Chondrocyte (in vitro differentiated cells): ENCODE measurements at regions not wholly inside any gene's neighbourhood (a gene's known extent, or its start where the extent isn't known, plus 50 kb on each side); places are given as distances from the start of the nearest gene placed in this dataset.

Source experiments
- DNase-seq: peaks from one replicate; pipeline ENCODE4 v3.0.0; 2021; ENCODE audit warnings: mixed read lengths, low spot score
- H3K27ac Mint-ChIP-seq: one replicate; pipeline ENCODE4 v1.8.0; 2021; ENCODE audit warnings: mild to moderate bottlenecking, moderate library complexity, mixed read lengths; ENCODE audit not compliant: unreplicated experiment
- H3K27me3 Mint-ChIP-seq: 2 replicates; pipeline ENCODE4 v1.8.0; 2021; ENCODE audit warnings: low read depth, mixed read lengths
- H3K36me3 Mint-ChIP-seq: 2 replicates; pipeline ENCODE4 v1.8.0; 2021; ENCODE audit warnings: low read depth, mixed read lengths
- H3K4me1 Mint-ChIP-seq: 2 replicates; pipeline ENCODE4 v1.8.0; 2021; ENCODE audit warnings: low read depth, mild to moderate bottlenecking, mixed read lengths
- H3K4me3 Mint-ChIP-seq: one replicate; pipeline ENCODE4 v1.8.0; 2021; ENCODE audit warnings: mild to moderate bottlenecking, moderate library complexity, mixed read lengths; ENCODE audit not compliant: unreplicated experiment
- H3K9me3 Mint-ChIP-seq: 2 replicates; pipeline ENCODE4 v1.8.0; 2021; ENCODE audit warnings: low read depth, mixed read lengths
- CTCF ChIP-seq: fragments of 200-600 bp; sonication (generic); IDR thresholded peaks from 2 replicates; pipeline ENCODE4 v1.5.0; 2021; ENCODE audit warnings: antibody characterized with exemption, mild to moderate bottlenecking, moderate library complexity

GRCh38 chr13:40193286-40194223 is 472.9 kb downstream of the FOXO1 start:
- no peak for DNase-seq
- no peaks in the 10 kb centered on the region for H3K36me3 Mint-ChIP-seq
- H3K9me3 Mint-ChIP-seq, result no peaks in the 10 kb centered on the region
- no peak for TF ChIP-seq CTCF
- H3K27ac Mint-ChIP-seq, result peak overlapping the region; percentile 55
- H3K4me3 Mint-ChIP-seq, result no peak overlapping the region
- no peaks in the 10 kb centered on the region for H3K27me3 Mint-ChIP-seq
- peaks cover 28% of the 10 kb centered on the region for H3K4me1 Mint-ChIP-seq

GRCh38 chr13:40194224-40194806 is 472.1 kb downstream of the FOXO1 start:
- H3K4me3 Mint-ChIP-seq, result no peak overlapping the region
- peaks cover 24% of the 10 kb centered on the region for H3K4me1 Mint-ChIP-seq
- no peak for DNase-seq
- H3K27ac Mint-ChIP-seq, result no peak overlapping the region
- H3K27me3 Mint-ChIP-seq, result no peaks in the 10 kb centered on the region
- no peaks in the 10 kb centered on the region for H3K9me3 Mint-ChIP-seq
- H3K36me3 Mint-ChIP-seq, result no peaks in the 10 kb centered on the region
- TF ChIP-seq CTCF, result no peak

- no peak for TF ChIP-seq CTCF
- no peak overlapping the region for H3K27ac Mint-ChIP-seq
- no peaks in the 10 kb centered on the region for H3K4me1 Mint-ChIP-seq
- peaks cover 3% of the 10 kb centered on the region for H3K27me3 Mint-ChIP-seq
- no peak for DNase-seq
- no peaks in the 10 kb centered on the region for H3K9me3 Mint-ChIP-seq
- H3K4me3 Mint-ChIP-seq, result no peak overlapping the region
- H3K36me3 Mint-ChIP-seq, result no peaks in the 10 kb centered on the region
Observed at GRCh38 chr13:40197049-40197448, 469.4 kb downstream of the FOXO1 start.

- no peak for TF ChIP-seq CTCF
- H3K4me3 Mint-ChIP-seq, result no peak overlapping the region
- no peak for DNase-seq
- peaks cover 3% of the 10 kb centered on the region for H3K27me3 Mint-ChIP-seq
- no peak overlapping the region for H3K27ac Mint-ChIP-seq
- H3K9me3 Mint-ChIP-seq, result no peaks in the 10 kb centered on the region
- no peaks in the 10 kb centered on the region for H3K4me1 Mint-ChIP-seq
- H3K36me3 Mint-ChIP-seq, result no peaks in the 10 kb centered on the region
Observed at GRCh38 chr13:40197936-40198595, 468.4 kb downstream of the FOXO1 start.

- Mint-ChIP-seq H3K27me3 (peaks cover 3% of the 10 kb centered on the region), H3K4me1 (no peaks in the 10 kb centered on the region), H3K36me3 (peaks cover 2% of the 10 kb centered on the region), H3K4me3 (no peak overlapping the region), H3K27ac (no peak overlapping the region), H3K9me3 (peaks cover 7% of the 10 kb centered on the region)
- no peak for DNase-seq
- no peak for TF ChIP-seq CTCF
Observed at GRCh38 chr13:40200273-40200978, 466.0 kb downstream of the FOXO1 start.
